ENCODE measurements at regions not wholly inside any gene's neighbourhood (a gene's known extent, or its start where the extent isn't known, plus 50 kb on each side); places are given as distances from the start of the nearest gene placed in this dataset.

- POLR2A ChIA-PET (ENCODE audit: unreplicated experiment): no interaction called here
- H3F3A ChIP-seq (ENCODE audit: low read length, unreplicated experiment): no peaks in the 10 kb centered on the region
- H3K9me3 ChIP-seq (ENCODE audit: low read length): no peaks in the 10 kb centered on the region
- no peak overlapping the region for H2AFZ ChIP-seq (ENCODE audit: low read length)
- no peak overlapping the region for H3K4me2 ChIP-seq (ENCODE audit: low read length)
- no TSS peak for BruUV-seq (replicated peaks)
- no peak for TF ChIP-seq EZH2phosphoT487 (IDR thresholded peaks at IDR 0.05; ENCODE audit: borderline replicate concordance, low read length)
- no peak for TF ChIP-seq EZH2 (IDR thresholded peaks at IDR 0.05; ENCODE audit: low read length, unreplicated experiment)
- TF ChIP-seq, protein P1, sequence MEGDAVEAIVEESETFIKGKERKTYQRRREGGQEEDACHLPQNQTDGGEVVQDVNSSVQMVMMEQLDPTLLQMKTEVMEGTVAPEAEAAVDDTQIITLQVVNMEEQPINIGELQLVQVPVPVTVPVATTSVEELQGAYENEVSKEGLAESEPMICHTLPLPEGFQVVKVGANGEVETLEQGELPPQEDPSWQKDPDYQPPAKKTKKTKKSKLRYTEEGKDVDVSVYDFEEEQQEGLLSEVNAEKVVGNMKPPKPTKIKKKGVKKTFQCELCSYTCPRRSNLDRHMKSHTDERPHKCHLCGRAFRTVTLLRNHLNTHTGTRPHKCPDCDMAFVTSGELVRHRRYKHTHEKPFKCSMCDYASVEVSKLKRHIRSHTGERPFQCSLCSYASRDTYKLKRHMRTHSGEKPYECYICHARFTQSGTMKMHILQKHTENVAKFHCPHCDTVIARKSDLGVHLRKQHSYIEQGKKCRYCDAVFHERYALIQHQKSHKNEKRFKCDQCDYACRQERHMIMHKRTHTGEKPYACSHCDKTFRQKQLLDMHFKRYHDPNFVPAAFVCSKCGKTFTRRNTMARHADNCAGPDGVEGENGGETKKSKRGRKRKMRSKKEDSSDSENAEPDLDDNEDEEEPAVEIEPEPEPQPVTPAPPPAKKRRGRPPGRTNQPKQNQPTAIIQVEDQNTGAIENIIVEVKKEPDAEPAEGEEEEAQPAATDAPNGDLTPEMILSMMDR (conservative IDR thresholded peaks at IDR 0.05; ENCODE audit: low read depth, low read length): no peak
- intact Hi-C loops (cut with micrococcal nuclease): no loop called here
- H3K36me3 ChIP-seq (ENCODE audit: low read depth, low read length): peaks cover 42% of the 10 kb centered on the region
- DNase-seq: no peak
- ATAC-seq: no peak
- peaks cover 25% of the 10 kb centered on the region for H3K4me1 ChIP-seq (ENCODE audit: insufficient read depth, low read length)
- no peak overlapping the region for H3K9ac ChIP-seq (ENCODE audit: low read length)
- CTCF ChIA-PET: interaction anchor here (0.6 kb wide), 1 partner anchor 16 kb away, joined by 3 read pairs; no protein-coding TSS in a partner anchor
- H4K20me1 ChIP-seq (ENCODE audit: low read length): no peaks in the 10 kb centered on the region
- H3K27me3 ChIP-seq (ENCODE audit: low read length): no peaks in the 10 kb centered on the region
- no peak overlapping the region for H3K27ac ChIP-seq (ENCODE audit: low read length)
- no peak overlapping the region for H3K4me3 ChIP-seq (ENCODE audit: low read length)
- H3K9me2 ChIP-seq (replicated peaks; ENCODE audit: low read length): no peaks in the 10 kb centered on the region
- no peaks in the 10 kb centered on the region for H3K79me2 ChIP-seq (ENCODE audit: low read length)
Observed at GRCh38 chr6:144443157-144443556, 158.0 kb downstream of the UTRN start.

DNA sequence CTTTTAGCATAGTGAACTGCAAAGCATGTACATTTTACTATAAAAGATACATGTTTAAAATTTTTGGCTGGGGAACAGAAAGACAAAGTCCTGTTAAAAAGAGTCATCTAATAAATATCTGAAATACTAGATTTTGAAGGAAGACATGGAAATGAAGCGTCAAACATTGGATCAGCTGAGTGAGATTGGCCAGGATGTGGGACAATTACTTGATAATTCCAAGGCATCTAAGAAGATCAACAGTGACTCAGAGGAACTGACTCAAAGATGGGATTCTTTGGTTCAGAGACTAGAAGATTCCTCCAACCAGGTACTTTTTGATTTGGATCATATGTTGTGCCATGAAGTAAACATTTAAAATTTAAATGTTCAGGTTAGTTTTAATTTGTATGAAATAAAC lies 162.3 kb downstream of the UTRN start:
- Histone ChIP-seq H2AFZ (ENCODE audit: low read length) (no peak overlapping the region), H3K27ac (ENCODE audit: low read length) (peak overlapping the region; percentile 69), H3K27me3 (ENCODE audit: low read length) (no peaks in the 10 kb centered on the region), H4K20me1 (ENCODE audit: low read length) (no peaks in the 10 kb centered on the region), H3K4me3 (ENCODE audit: low read length) (no peak overlapping the region), H3K9me3 (ENCODE audit: low read length) (no peaks in the 10 kb centered on the region), H3K4me1 (ENCODE audit: insufficient read depth, low read length) (peaks cover 31% of the 10 kb centered on the region), H3K36me3 (ENCODE audit: low read depth, low read length) (peaks cover 16% of the 10 kb centered on the region), H3K9me2 (replicated peaks; ENCODE audit: low read length) (no peaks in the 10 kb centered on the region), H3K9ac (ENCODE audit: low read length) (no peak overlapping the region), H3F3A (ENCODE audit: low read length, unreplicated experiment) (no peaks in the 10 kb centered on the region), H3K4me2 (ENCODE audit: low read length) (peak overlapping the region; percentile 12; the same call in 1 of the 2 replicates), H3K79me2 (ENCODE audit: low read length) (no peaks in the 10 kb centered on the region)
- DNase-seq (peak; percentile 88), ATAC-seq (peak; percentile 92)
- intact Hi-C loops (cut with micrococcal nuclease): loop anchor here (2.0 to 5.0 kb wide), 2 partner anchors 161 to 230 kb away; no protein-coding TSS in a partner anchor
- ChIA-PET CTCF (no interaction called here), POLR2A (ENCODE audit: unreplicated experiment) (interaction anchor here (0.7 kb wide), 1 partner anchor 164 kb away, joined by 5 read pairs; no protein-coding TSS in a partner anchor)
- TF ChIP-seq, protein P1 (conservative IDR thresholded peaks at IDR 0.05; ENCODE audit: low read depth, low read length): no peak
- TF ChIP-seq EZH2 (IDR thresholded peaks at IDR 0.05; ENCODE audit: low read length, unreplicated experiment) (no peak), EZH2phosphoT487 (IDR thresholded peaks at IDR 0.05; ENCODE audit: borderline replicate concordance, low read length) (no peak)
- no TSS peak for BruUV-seq (replicated peaks)

DNA sequence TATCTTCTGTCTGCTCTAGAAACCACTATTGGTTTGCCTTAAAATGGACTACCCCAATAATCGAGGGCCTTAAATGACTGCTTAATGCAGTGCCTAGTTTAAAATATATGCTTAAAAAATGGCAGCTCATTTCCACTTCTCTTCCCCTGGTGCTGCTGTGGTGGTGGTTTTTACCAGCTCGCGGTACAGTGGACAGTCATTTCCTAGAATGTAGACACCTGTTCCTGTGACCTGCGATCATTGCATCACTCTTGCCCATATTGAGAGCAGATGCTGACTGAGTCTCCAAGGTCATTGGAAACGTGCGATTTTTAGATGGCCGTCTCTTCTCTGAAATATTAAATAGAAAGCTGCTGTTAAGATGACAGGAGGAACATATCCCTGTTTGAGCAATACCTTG lies 164.1 kb downstream of the UTRN start:
- H3K9me3 ChIP-seq (ENCODE audit: low read length): no peaks in the 10 kb centered on the region
- intact Hi-C loops (cut with micrococcal nuclease): loop anchor here (5.0 kb wide), 1 partner anchor 232 kb away; no protein-coding TSS in a partner anchor
- no peak overlapping the region for H3K4me3 ChIP-seq (ENCODE audit: low read length)
- TF ChIP-seq EZH2 (IDR thresholded peaks at IDR 0.05; ENCODE audit: low read length, unreplicated experiment): no peak
- TF ChIP-seq EZH2phosphoT487 (IDR thresholded peaks at IDR 0.05; ENCODE audit: borderline replicate concordance, low read length): no peak
- TF ChIP-seq, protein P1 (conservative IDR thresholded peaks at IDR 0.05; ENCODE audit: low read depth, low read length): no peak
- POLR2A ChIA-PET (ENCODE audit: unreplicated experiment): no interaction called here
- peaks cover 26% of the 10 kb centered on the region for H3K4me1 ChIP-seq (ENCODE audit: insufficient read depth, low read length)
- no peaks in the 10 kb centered on the region for H3K27me3 ChIP-seq (ENCODE audit: low read length)
- no peaks in the 10 kb centered on the region for H3F3A ChIP-seq (ENCODE audit: low read length, unreplicated experiment)
- no peaks in the 10 kb centered on the region for H3K79me2 ChIP-seq (ENCODE audit: low read length)
- BruUV-seq (replicated peaks): no TSS peak
- CTCF ChIA-PET: interaction anchor here (0.7 kb wide), 1 partner anchor 233 kb away, joined by 3 read pairs; no protein-coding TSS in a partner anchor
- no peak for ATAC-seq
- DNase-seq: no peak
- H2AFZ ChIP-seq (ENCODE audit: low read length): no peak overlapping the region
- H3K9me2 ChIP-seq (replicated peaks; ENCODE audit: low read length): no peaks in the 10 kb centered on the region
- H3K27ac ChIP-seq (ENCODE audit: low read length): no peak overlapping the region
- H3K9ac ChIP-seq (ENCODE audit: low read length): no peak overlapping the region
- H3K36me3 ChIP-seq (ENCODE audit: low read depth, low read length): peaks cover 12% of the 10 kb centered on the region
- H3K4me2 ChIP-seq (ENCODE audit: low read length): no peak overlapping the region
- no peaks in the 10 kb centered on the region for H4K20me1 ChIP-seq (ENCODE audit: low read length)

All from PC-3 (cell line).